ENCODE measurements at regions not wholly inside any gene's neighbourhood (a gene's known extent, or its start where the extent isn't known, plus 50 kb on each side); places are given as distances from the start of the nearest gene placed in this dataset.

- Histone ChIP-seq H3K4me3 (replicated peaks; ENCODE audit: insufficient read depth, low read length) (no peak overlapping the region), H3K27me3 (ENCODE audit: insufficient read depth, poor library complexity, severe bottlenecking) (no peaks in the 10 kb centered on the region), H3K27ac (replicated peaks) (no peak overlapping the region)
- no peak for DNase-seq (ENCODE audit: low read depth in 1 of 2, low spot score in 1 of 2)
- TF ChIP-seq GABPA (IDR thresholded peaks at IDR 0.05; ENCODE audit: low read depth) (no peak), CTCF (IDR thresholded peaks at IDR 0.05; ENCODE audit: insufficient read depth, low read length) (no peak), REST (IDR thresholded peaks at IDR 0.05; ENCODE audit: insufficient replicate concordance, low read depth) (no peak), POLR2AphosphoS5 (IDR thresholded peaks at IDR 0.05; ENCODE audit: low read depth) (no peak), SPI1 (IDR thresholded peaks at IDR 0.05; ENCODE audit: borderline replicate concordance, low read depth) (no peak)
Measured at GRCh38 chr13:85675151-85675907, 123.9 kb downstream of the SLITRK6 start.

- no peak overlapping the region for H3K27ac ChIP-seq (replicated peaks)
- TF ChIP-seq GABPA (IDR thresholded peaks at IDR 0.05; ENCODE audit: low read depth) (no peak), POLR2AphosphoS5 (IDR thresholded peaks at IDR 0.05; ENCODE audit: low read depth) (no peak), CTCF (IDR thresholded peaks at IDR 0.05; ENCODE audit: insufficient read depth, low read length) (no peak), SPI1 (IDR thresholded peaks at IDR 0.05; ENCODE audit: borderline replicate concordance, low read depth) (no peak), REST (IDR thresholded peaks at IDR 0.05; ENCODE audit: insufficient replicate concordance, low read depth) (no peak)
- no peak overlapping the region for H3K4me3 ChIP-seq (replicated peaks; ENCODE audit: insufficient read depth, low read length)
- no peaks in the 10 kb centered on the region for H3K27me3 ChIP-seq (ENCODE audit: insufficient read depth, poor library complexity, severe bottlenecking)
- no peak for DNase-seq (ENCODE audit: low read depth in 1 of 2, low spot score in 1 of 2)
Measured at GRCh38 chr13:85671336-85671735, 127.9 kb downstream of the SLITRK6 start.

- H3K4me3 ChIP-seq (replicated peaks; ENCODE audit: insufficient read depth, low read length): no peak overlapping the region
- no peak overlapping the region for H3K27ac ChIP-seq (replicated peaks)
- no peak for TF ChIP-seq CTCF (IDR thresholded peaks at IDR 0.05; ENCODE audit: insufficient read depth, low read length)
- no peak for TF ChIP-seq POLR2AphosphoS5 (IDR thresholded peaks at IDR 0.05; ENCODE audit: low read depth)
- TF ChIP-seq REST (IDR thresholded peaks at IDR 0.05; ENCODE audit: insufficient replicate concordance, low read depth): no peak
- no peak for TF ChIP-seq SPI1 (IDR thresholded peaks at IDR 0.05; ENCODE audit: borderline replicate concordance, low read depth)
- no peak for TF ChIP-seq GABPA (IDR thresholded peaks at IDR 0.05; ENCODE audit: low read depth)
- H3K27me3 ChIP-seq (ENCODE audit: insufficient read depth, poor library complexity, severe bottlenecking): no peaks in the 10 kb centered on the region
- DNase-seq (ENCODE audit: low read depth in 1 of 2, low spot score in 1 of 2): no peak
Measured at GRCh38 chr13:85666356-85666755, 132.9 kb downstream of the SLITRK6 start.
